Keratinocyte (primary cell): ENCODE measurements at regions not wholly inside any gene's neighbourhood (a gene's known extent, or its start where the extent isn't known, plus 50 kb on each side); places are given as distances from the start of the nearest gene placed in this dataset.
"Not testable (repeated sequence)": the region's sequence is repeated elsewhere in the genome, so short reads cannot be mapped to it uniquely, and the experiment has no call there.

ENCODE experiments used
- DNase-seq: peaks from one replicate; pipeline ENCODE4 v3.0.0-alpha.2; 2011; ENCODE audit warnings: low read depth, missing footprints, low spot score
- FAIRE-seq: peaks from 2 replicates; lab custom pipeline; 2011; peaks lifted over from hg19 to GRCh38; lab: Jason Lieb, UNC
- H2AFZ ChIP-seq: 2 replicates; pipeline ENCODE4 v1.6.0; 2012; ENCODE audit warnings: low read length, control low read depth, inconsistent platforms; ENCODE audit not compliant: control insufficient read depth
- H3K27ac ChIP-seq: 2 replicates; pipeline ENCODE4 v1.5.1; 2011; ENCODE audit warnings: low read length; ENCODE audit not compliant: control insufficient read depth, insufficient read depth
- H3K27me3 ChIP-seq: 3 replicates; pipeline ENCODE4 v1.6.0; 2011; ENCODE audit warnings: low read length; ENCODE audit not compliant: control insufficient read depth, insufficient read depth; ENCODE audit errors: extremely low read depth
- H3K36me3 ChIP-seq, 2 experiments: 2 replicates in 1 of 2; 3 replicates in 1 of 2; pipeline ENCODE4 v1.5.1; 2011; ENCODE audit warnings: low read length in 2 of 2, mild to moderate bottlenecking in 1 of 2; ENCODE audit not compliant: control insufficient read depth in 2 of 2, insufficient read depth in 2 of 2; ENCODE audit errors: extremely low read depth in 1 of 2
- H3K4me1 ChIP-seq: 3 replicates; pipeline ENCODE4 v1.5.1; 2011; ENCODE audit warnings: low read length; ENCODE audit not compliant: control insufficient read depth, insufficient read depth; ENCODE audit errors: extremely low read depth
- H3K4me2 ChIP-seq: 3 replicates; pipeline ENCODE4 v1.6.0; 2011; ENCODE audit warnings: low read depth, low read length; ENCODE audit not compliant: control insufficient read depth, insufficient read depth; ENCODE audit errors: extremely low read depth
- H3K4me3 ChIP-seq, 3 experiments: fragments of 200-600 bp in 1 of 3; sonication (generic) in 1 of 3; 2 replicates in 2 of 3; 3 replicates in 1 of 3; pipeline ENCODE4 v1.5.1; 2011 to 2016; ENCODE audit warnings: low read length in 3 of 3, mild to moderate bottlenecking in 3 of 3, control low read depth in 2 of 3, inconsistent platforms in 1 of 3, low read depth in 1 of 3, mixed read lengths in 1 of 3, mixed run types in 1 of 3, moderate library complexity in 1 of 3; ENCODE audit not compliant: control insufficient read depth in 2 of 3, insufficient read depth in 2 of 3; ENCODE audit errors: extremely low read depth in 1 of 3
- H3K79me2 ChIP-seq: 2 replicates; pipeline ENCODE4 v1.6.0; 2012; ENCODE audit warnings: low read length; ENCODE audit not compliant: control insufficient read depth, insufficient read depth
- H3K9ac ChIP-seq: 3 replicates; pipeline ENCODE4 v1.6.0; 2011; ENCODE audit warnings: low read length; ENCODE audit not compliant: control insufficient read depth, insufficient read depth; ENCODE audit errors: extremely low read depth
- H3K9me1 ChIP-seq: 3 replicates; pipeline ENCODE4 v1.6.0; 2011; ENCODE audit warnings: low read length; ENCODE audit not compliant: control insufficient read depth, insufficient read depth; ENCODE audit errors: extremely low read depth
- H3K9me3 ChIP-seq: 2 replicates; pipeline ENCODE4 v1.5.1; 2012; ENCODE audit warnings: low read depth, low read length; ENCODE audit not compliant: control insufficient read depth
- H4K20me1 ChIP-seq: 3 replicates; pipeline ENCODE4 v1.6.0; 2011; ENCODE audit warnings: low read length; ENCODE audit not compliant: control insufficient read depth, insufficient read depth; ENCODE audit errors: extremely low read depth
- EZH2 ChIP-seq: IDR thresholded peaks from one replicate; pipeline ENCODE4 v1.6.1; 2012; ENCODE audit warnings: inconsistent platforms, mild to moderate bottlenecking, low read length, moderate library complexity
- dilution Hi-C: fragments of 300-500 bp; cut with MboI; formaldehyde crosslinking; loops from one replicate; pipeline ENCODE4 v1.7.0; 2020; ENCODE audit warnings: low sequenced_read_pairs; ENCODE audit not compliant: extremely low pct_ligation_motif_present
- TF ChIP-seq, protein P1 (sequence below), 3 experiments: IDR thresholded peaks in 1 of 3; conservative IDR thresholded peaks in 1 of 3; optimal IDR thresholded peaks in 1 of 3; 2 replicates in 2 of 3; 3 replicates in 1 of 3; pipeline versions ENCODE3 to v1.5.1; 2011; ENCODE audit warnings: low read length in 3 of 3, mild to moderate bottlenecking in 3 of 3, moderate library complexity in 2 of 3, control low read depth in 1 of 3, inconsistent platforms in 1 of 3; ENCODE audit not compliant: insufficient read depth in 2 of 3; ENCODE audit errors: extremely low read depth in 1 of 3

DNA sequence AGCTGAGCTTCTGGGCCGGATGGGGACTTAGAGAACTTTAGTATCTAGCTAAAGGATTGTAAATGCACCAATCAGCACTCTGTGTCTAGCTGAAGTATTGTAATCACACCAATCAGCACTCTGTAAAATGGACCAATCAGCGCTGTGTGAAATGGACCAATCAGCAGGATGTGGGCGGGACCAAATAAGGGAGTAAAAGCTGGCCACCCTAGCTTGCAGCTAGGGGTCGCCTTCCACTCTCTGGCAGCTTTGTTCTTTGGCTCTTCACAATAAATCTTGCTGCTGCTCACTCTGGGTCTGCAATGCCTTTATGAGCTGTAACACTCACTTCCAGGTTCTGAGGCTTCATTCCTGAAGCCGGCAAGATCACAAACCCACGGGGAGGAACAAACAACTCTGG is 354.0 kb downstream of the PRR16 start:
- dilution Hi-C loops = no loop called here
- Histone ChIP-seq H3K9me3 (peaks cover 2% of the 10 kb centered on the region), H2AFZ (no peak overlapping the region), H3K27me3 (no peaks in the 10 kb centered on the region), H3K36me3 (no peaks in the 10 kb centered on the region), H4K20me1 (no peaks in the 10 kb centered on the region), H3K27ac (no peak overlapping the region), H3K4me1 (no peaks in the 10 kb centered on the region), H3K9ac (no peak overlapping the region), H3K4me2 (no peak overlapping the region), H3K4me3 (no peak overlapping the region), H3K9me1 (no peaks in the 10 kb centered on the region), H3K79me2 (no peaks in the 10 kb centered on the region)
- no peak for FAIRE-seq
- TF ChIP-seq, protein P1, sequence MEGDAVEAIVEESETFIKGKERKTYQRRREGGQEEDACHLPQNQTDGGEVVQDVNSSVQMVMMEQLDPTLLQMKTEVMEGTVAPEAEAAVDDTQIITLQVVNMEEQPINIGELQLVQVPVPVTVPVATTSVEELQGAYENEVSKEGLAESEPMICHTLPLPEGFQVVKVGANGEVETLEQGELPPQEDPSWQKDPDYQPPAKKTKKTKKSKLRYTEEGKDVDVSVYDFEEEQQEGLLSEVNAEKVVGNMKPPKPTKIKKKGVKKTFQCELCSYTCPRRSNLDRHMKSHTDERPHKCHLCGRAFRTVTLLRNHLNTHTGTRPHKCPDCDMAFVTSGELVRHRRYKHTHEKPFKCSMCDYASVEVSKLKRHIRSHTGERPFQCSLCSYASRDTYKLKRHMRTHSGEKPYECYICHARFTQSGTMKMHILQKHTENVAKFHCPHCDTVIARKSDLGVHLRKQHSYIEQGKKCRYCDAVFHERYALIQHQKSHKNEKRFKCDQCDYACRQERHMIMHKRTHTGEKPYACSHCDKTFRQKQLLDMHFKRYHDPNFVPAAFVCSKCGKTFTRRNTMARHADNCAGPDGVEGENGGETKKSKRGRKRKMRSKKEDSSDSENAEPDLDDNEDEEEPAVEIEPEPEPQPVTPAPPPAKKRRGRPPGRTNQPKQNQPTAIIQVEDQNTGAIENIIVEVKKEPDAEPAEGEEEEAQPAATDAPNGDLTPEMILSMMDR (optimal IDR thresholded peaks at IDR 0.05 in 1 of 3, IDR thresholded peaks at IDR 0.05 in 1 of 3, conservative IDR thresholded peaks at IDR 0.05 in 1 of 3; ENCODE audit: extremely low read depth in 1 of 3, insufficient read depth in 2 of 3, low read length in 3 of 3) = no peak
- TF ChIP-seq EZH2 = no peak
- DNase-seq = no peak

DNA sequence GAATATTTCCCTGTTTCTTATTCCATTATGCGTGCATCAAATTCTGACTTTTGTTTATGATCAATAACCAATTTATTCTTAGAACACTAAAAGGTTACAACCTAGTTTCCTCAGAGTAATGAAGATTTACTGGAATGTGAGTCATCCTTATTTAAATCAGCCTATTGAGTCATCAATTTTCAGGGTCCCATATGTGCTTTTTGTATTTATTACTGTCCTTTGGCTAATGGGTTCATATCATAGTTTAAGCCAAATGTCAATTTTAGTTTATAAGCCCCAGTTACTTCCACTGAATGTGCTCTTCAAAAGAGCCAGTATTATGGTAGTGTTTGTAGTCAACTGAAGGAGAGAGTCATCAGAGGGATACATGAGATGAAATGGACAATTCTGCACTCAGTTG is 359.2 kb downstream of the PRR16 start:
- H3K9me1 ChIP-seq = no peaks in the 10 kb centered on the region
- no peaks in the 10 kb centered on the region for H3K36me3 ChIP-seq
- H3K79me2 ChIP-seq = no peaks in the 10 kb centered on the region
- H3K4me2 ChIP-seq = no peak overlapping the region
- dilution Hi-C loops = no loop called here
- H3K4me1 ChIP-seq = no peaks in the 10 kb centered on the region
- FAIRE-seq (no peak), DNase-seq (no peak)
- H3K27me3 ChIP-seq = no peaks in the 10 kb centered on the region
- no peak overlapping the region for H3K27ac ChIP-seq
- H4K20me1 ChIP-seq = no peaks in the 10 kb centered on the region
- no peak overlapping the region for H3K4me3 ChIP-seq
- H3K9ac ChIP-seq = no peak overlapping the region
- peaks cover 2% of the 10 kb centered on the region for H3K9me3 ChIP-seq
- H2AFZ ChIP-seq = no peak overlapping the region
- TF ChIP-seq EZH2 = no peak
- TF ChIP-seq, protein P1 (optimal IDR thresholded peaks at IDR 0.05 in 1 of 3, IDR thresholded peaks at IDR 0.05 in 1 of 3, conservative IDR thresholded peaks at IDR 0.05 in 1 of 3; ENCODE audit: extremely low read depth in 1 of 3, insufficient read depth in 2 of 3, low read length in 3 of 3) = no peak

DNA sequence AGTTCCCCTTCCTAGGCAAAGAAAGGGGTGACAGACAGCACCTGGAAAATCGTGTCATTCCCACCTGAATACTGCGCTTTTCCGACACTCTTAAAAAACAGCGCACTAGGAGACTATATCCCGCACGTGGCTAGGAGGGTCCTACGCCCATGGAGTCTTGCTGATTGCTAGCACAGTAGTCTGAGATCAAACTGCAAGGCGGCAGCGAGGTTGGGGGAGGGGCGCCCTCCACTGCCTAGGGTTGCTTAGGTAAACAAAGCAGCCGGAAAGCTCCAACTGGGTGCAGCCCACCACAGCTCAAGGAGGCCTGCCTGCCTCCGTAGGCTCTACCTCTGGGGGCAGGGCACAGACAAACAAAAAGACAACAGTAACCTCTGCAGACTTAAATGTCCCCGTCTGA is 367.5 kb downstream of the PRR16 start:
- H3K27ac ChIP-seq, H3K36me3 ChIP-seq, H3K27me3 ChIP-seq, H3K4me1 ChIP-seq, DNase-seq, H3K9ac ChIP-seq, H3K79me2 ChIP-seq, dilution Hi-C loops, H3K9me3 ChIP-seq, FAIRE-seq, H3K9me1 ChIP-seq, H4K20me1 ChIP-seq, H2AFZ ChIP-seq, H3K4me3 ChIP-seq, H3K4me2 ChIP-seq: not testable (repeated sequence)
